HL-60 (cell line): ENCODE measurements at regions not wholly inside any gene's neighbourhood (a gene's known extent, or its start where the extent isn't known, plus 50 kb on each side); places are given as distances from the start of the nearest gene placed in this dataset.

ENCODE experiments used
- POLR2AphosphoS5 ChIP-seq: IDR thresholded peaks from 2 replicates; pipeline ENCODE4 v1.6.1; 2012; ENCODE audit warnings: low read depth
- SPI1 ChIP-seq: IDR thresholded peaks from 2 replicates; pipeline ENCODE4 v1.6.1; 2012; ENCODE audit warnings: low read depth, mild to moderate bottlenecking, borderline replicate concordance
- TF ChIP-seq, protein P1 (sequence below): IDR thresholded peaks from one replicate; pipeline ENCODE4 v1.5.1; 2011; ENCODE audit warnings: low read length, control low read depth, inconsistent platforms; ENCODE audit not compliant: insufficient read depth

DNA sequence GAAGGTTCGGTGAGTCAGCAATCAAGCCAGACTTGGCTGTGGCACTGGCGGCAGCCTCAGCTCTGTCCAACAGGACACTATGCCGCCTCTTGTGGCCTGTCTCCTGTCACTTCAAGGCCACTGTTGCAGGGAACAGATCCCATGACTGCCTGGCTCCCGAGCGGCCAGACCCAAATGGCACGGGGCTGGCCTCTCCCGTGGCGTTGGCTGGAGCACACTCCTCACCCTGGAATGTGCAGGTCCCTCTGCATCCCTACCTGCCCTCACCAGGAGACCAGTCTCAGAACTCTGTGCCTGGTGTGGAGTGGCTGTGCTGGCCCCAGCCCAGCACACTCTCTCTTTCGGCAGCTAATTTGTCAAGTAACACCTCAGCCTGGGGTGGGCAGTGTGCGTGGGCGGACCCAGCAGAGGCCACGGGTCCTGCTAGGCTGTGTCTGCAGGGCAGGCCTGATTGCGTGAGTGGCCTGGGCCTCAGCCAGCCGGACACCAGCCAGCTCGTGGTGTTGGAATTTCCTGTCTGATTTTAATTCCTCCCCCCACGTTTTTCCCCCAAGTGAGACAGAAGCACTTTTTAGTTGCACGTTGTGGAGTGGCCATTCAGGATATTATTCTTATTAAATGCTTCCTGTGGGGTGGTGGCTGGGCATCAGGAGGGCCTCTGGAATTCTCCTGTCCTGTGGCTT is 179.3 kb downstream of the GLI2 start:
- TF ChIP-seq, protein P1, sequence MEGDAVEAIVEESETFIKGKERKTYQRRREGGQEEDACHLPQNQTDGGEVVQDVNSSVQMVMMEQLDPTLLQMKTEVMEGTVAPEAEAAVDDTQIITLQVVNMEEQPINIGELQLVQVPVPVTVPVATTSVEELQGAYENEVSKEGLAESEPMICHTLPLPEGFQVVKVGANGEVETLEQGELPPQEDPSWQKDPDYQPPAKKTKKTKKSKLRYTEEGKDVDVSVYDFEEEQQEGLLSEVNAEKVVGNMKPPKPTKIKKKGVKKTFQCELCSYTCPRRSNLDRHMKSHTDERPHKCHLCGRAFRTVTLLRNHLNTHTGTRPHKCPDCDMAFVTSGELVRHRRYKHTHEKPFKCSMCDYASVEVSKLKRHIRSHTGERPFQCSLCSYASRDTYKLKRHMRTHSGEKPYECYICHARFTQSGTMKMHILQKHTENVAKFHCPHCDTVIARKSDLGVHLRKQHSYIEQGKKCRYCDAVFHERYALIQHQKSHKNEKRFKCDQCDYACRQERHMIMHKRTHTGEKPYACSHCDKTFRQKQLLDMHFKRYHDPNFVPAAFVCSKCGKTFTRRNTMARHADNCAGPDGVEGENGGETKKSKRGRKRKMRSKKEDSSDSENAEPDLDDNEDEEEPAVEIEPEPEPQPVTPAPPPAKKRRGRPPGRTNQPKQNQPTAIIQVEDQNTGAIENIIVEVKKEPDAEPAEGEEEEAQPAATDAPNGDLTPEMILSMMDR = no peak
- TF ChIP-seq SPI1 = no peak
- TF ChIP-seq POLR2AphosphoS5 = no peak
